Stromal cell of bone marrow (primary cell): ENCODE measurements at regions not wholly inside any gene's neighbourhood (a gene's known extent, or its start where the extent isn't known, plus 50 kb on each side); places are given as distances from the start of the nearest gene placed in this dataset.

ENCODE experiments used
- DNase-seq: peaks from one replicate; pipeline ENCODE4 v3.0.0-alpha.2; 2012; ENCODE audit warnings: low read depth

GRCh38 chr13:29954082-29955028, 103.9 kb upstream of the UBL3 start:
- no peak for DNase-seq

DNA sequence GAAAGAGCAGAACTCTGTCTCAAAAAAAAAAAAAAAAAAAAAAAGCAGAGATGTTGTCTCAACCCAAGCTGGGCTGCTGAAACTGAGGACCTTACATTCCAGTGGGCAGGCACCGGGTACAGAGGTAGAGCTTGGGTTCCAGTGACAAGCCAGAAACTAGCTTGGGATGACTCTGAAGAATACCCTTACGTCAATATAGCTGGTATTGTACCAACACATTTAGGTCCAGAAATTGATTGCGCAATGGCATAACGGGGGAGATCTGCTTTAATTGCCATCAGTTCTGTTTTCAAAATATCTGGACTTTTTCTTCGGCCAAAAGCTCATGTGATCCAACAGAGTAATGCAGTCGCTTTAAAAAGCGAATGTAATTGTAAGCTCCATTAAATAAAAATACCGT, 103.1 kb upstream of the UBL3 start:
- no peak for DNase-seq

- DNase-seq = no peak
Measured at GRCh38 chr13:29952245-29952644, 101.8 kb upstream of the UBL3 start.

- DNase-seq = no peak
Measured at GRCh38 chr13:29948791-29949190, 98.4 kb upstream of the UBL3 start.

DNA sequence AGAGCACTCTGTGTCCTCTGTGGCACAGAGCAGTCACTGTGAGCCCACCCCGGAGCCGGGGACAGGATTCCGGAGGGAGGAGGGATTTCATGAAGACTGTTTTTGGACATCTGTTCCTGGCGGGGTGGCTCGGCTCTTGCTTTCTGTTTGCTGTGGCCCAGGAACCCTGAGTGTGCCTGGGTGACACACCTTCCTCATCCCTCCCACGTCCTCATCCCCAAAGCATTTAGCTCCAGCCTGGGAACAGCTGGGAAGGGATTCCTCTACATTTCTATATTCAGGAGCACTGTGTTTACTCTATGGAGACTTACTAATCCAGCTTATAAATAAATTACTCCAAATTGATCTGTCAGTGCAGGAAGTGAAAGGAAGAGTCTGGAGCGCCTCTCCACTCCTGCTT, 97.8 kb upstream of the UBL3 start:
- DNase-seq = no peak

DNA sequence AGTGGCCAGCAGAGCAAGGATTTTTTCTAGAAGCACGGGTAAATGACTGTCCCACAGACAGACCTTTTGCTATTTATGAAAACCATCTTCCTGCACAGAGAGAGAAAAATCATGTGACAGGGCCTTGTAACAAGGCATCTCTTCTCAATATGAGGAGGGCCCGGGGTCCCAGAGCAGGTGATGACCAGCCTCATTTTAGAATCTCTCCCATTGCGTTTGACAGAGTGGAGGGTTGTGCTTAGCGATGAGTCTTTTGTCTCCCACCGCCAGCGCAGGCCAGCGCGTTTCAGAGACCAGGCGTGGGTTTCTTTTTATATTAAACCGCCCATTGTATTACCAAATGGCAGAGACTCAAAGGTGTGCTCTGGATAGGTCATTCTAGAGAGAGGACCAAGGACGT, 97.4 kb upstream of the UBL3 start:
- no peak for DNase-seq

DNA sequence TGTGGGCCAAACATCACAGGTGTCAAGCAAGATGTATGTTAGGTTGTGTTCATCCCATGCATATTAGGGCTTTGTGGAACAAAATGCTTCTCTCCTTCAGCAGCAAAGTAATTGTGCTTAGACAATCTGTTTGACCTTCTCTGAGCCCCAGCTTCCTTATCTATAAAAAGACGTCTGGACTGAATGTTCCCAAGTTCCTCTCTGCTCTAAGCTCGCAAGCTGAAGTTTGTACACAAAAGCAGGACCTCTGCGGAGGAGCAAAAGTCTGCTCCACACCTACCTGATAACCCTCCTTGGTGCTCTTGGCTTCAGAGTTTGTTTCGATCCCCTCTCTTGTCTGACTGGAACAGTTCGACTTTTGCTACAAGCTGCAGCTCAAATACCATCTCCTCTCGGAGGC, 95.7 kb upstream of the UBL3 start:
- DNase-seq = no peak

- no peak for DNase-seq
Measured at GRCh38 chr13:29943686-29944085, 93.3 kb upstream of the UBL3 start.

- no peak for DNase-seq
Measured at GRCh38 chr13:29943273-29943672, 92.9 kb upstream of the UBL3 start.

GRCh38 chr13:29940715-29941114, 90.3 kb upstream of the UBL3 start:
- no peak for DNase-seq

DNA sequence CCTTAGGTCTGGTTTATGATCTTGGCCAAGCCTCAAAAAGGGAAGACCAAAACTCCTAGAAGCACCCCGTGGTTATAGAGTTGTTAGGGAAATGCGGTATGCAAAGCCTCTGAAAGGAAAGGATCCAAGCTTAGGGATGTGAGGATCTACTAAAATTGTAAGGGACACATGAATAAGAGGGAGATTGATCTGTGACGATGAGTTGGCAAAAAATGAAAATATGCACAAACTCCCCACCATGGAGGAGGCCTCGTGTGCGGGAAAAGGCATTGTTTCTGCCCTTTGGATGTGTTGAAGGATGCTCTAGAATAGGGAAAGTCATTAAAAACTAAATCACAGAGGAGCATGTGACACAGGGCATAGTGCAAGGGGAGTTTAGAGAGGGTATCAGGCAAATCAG, 88.7 kb upstream of the UBL3 start:
- no peak for DNase-seq

- no peak for DNase-seq
Measured at GRCh38 chr13:29937841-29938240, 87.4 kb upstream of the UBL3 start.

GRCh38 chr13:29937379-29937778, 87.0 kb upstream of the UBL3 start:
- DNase-seq = no peak

DNA sequence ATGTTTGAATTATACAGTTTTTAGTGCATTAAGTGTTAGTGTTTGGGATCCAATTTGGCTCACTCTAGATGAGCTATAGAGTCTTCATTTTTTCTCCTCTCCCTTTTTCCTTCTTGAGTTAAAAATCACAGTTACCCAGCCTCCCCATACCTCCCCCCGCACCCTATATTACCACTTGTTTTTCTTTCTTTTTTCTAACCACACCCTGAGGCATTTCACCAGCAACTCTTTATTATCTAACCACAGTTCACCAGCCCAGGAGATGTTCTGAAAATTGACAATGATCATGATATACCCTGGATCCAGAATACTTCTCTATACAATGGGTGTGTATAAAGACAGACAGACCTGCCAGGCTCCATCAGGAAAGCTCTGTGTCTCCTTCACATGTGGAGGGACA, 86.5 kb upstream of the UBL3 start:
- no peak for DNase-seq

DNA sequence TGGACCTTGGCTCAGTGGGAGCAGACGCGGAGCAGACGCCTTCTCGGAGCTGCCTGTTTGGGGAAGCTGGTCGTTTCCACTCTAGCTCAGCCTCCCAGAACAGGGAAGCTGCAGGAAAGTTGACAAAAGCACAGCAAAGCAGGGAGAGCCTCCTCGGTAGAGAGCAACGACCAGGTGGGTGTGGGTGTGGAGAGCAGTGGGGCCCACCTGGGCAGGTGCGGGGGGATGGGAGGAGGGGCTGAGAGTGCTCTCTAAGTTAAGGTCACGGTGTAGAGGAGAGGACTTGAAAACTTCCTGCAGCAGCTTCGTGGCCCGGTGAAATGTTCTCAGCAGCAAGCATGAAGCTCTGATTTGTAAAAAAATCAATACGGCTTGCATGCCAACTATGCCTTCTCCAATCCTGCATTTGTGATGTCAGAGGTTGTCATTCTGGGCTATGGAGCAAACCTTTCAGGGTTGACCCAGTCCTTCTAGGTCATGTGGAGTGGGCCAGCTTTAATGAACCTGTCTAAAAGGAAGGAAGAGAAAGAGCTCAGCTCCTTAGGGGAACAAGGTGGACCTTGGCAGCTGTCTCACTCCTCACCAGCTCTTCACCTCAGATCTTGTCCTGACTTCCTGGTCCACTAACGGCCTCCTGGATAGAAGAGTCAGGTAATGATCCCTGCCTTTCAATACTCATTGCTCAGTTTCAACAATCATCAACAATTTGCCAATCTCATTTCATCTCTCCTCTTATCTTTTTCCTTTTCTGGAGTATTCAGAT, 85.8 kb upstream of the UBL3 start:
- no peak for DNase-seq

GRCh38 chr13:29935309-29935981, 85.0 kb upstream of the UBL3 start:
- DNase-seq = no peak

DNA sequence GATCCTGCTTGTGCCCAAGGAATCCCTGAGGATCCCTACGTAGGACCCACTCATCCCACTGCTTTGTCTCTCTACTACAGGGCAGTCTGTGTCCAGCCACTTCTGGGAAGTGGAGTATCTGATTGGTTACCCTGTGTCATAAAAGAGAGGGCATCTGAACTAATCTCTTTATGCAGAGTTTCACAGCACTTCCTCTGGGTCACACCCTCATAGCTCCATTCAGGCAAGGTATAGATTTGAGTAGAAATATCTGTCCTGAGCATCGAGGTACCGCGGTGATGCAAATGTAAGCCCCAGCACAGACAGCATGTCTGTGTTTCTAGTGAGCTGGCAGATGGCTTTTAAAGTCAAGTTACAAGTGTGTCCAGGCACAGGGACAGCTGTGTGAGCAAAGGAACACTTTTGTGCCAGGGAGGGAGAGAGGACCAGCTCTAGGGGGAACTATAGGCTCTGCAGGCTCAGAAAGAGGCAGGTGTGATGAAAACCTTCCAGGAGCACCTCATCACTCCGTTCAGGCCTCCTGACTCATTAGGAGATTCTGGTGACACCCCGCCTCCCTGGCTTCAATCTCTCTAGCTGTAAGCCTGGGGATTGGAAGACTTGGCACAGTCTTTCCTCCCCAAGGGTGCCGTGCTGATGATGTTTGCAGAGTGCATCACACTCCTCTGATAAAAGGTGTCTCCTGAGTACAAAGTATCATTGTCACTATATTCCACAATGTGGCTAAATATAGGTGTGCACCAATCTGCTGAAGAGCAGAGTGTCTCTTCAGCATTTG, 84.3 kb upstream of the UBL3 start:
- DNase-seq = no peak

GRCh38 chr13:29933401-29933800, 83.0 kb upstream of the UBL3 start:
- DNase-seq = no peak

DNA sequence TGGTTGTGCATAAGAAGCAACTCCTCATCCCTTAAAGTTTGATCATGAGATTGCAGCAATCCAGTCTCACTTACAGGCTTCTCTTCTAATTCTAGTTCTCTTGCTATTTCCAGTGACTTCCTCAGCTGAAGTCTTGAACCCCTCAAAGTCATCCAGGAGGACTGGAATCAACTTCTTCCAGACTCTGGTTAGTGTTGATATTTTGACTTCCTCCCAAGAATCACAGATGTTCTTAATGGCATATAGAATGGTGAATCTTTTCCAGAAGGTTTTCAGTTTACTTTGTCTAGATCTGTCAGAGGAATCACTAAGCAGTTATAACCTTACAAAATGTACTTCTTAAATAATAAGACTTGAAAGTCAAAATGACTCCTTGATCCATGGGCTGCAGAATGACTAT, 81.3 kb upstream of the UBL3 start:
- no peak for DNase-seq

- DNase-seq = no peak
Measured at GRCh38 chr13:29929062-29929847, 78.8 kb upstream of the UBL3 start.

DNA sequence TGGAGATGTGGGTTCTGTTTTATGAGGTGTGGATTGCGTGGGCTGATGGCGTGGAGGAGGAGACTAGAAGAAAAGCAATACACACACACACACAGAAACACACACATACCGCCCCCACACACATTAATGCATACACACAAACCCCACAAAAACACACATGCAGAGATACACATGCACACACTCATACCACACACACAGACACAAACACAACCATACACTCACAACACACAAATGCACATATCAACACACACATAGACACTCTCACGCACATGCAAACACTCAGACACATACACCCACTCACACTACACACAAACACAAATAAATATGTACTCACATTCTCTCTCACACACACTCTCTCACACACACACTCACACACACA, 75.7 kb upstream of the UBL3 start:
- no peak for DNase-seq
